Natural killer cell treated with Interleukin-12 subunit alpha and Interleukin-12 subunit beta and Interleukin-15 and Interleukin-18, amount 100 ng/mL, for 72 hours (primary cell): ENCODE measurements at regions not wholly inside any gene's neighbourhood (a gene's known extent, or its start where the extent isn't known, plus 50 kb on each side); places are given as distances from the start of the nearest gene placed in this dataset.

Experiments
- ATAC-seq, 2 donors: fragments of 150-1000 bp; cut with Tn5 transposase in 1 of 2; sonication (Bioruptor Pico), chemical (Tn5 transposase) in 1 of 2; 2 replicates each; pipeline ENCODE4 v1.10.0; 2021
- DNase-seq: peaks from one replicate; pipeline ENCODE4 v3.0.0; 2022; ENCODE audit warnings: low spot score
- H3K27ac Mint-ChIP-seq, 2 donors: 1 replicate in 1 of 2; 2 replicates in 1 of 2; pipeline ENCODE4 v1.8.0; 2022; ENCODE audit warnings: mixed read lengths in 2 of 2, mild to moderate bottlenecking in 1 of 2, moderate library complexity in 1 of 2
- H3K27me3 Mint-ChIP-seq, 2 donors: 1 replicate in 1 of 2; 2 replicates in 1 of 2; pipeline ENCODE4 v1.8.0; 2022; ENCODE audit warnings: mixed read lengths in 2 of 2
- H3K36me3 Mint-ChIP-seq: one replicate; pipeline ENCODE4 v1.8.0; 2022; ENCODE audit warnings: mixed read lengths
- H3K4me1 Mint-ChIP-seq, 2 donors: 1 replicate in 1 of 2; 2 replicates in 1 of 2; pipeline ENCODE4 v1.8.0; 2022; ENCODE audit warnings: low read depth in 2 of 2, mixed read lengths in 2 of 2, mild to moderate bottlenecking in 1 of 2
- H3K4me3 Mint-ChIP-seq: one replicate; pipeline ENCODE4 v1.8.0; 2022; ENCODE audit warnings: mixed read lengths
- H3K9me3 Mint-ChIP-seq: 2 replicates; pipeline ENCODE4 v1.8.0; 2022; ENCODE audit warnings: mixed read lengths

- no peak for ATAC-seq
- peaks cover 6% of the 10 kb centered on the region for H3K9me3 Mint-ChIP-seq
Measured at GRCh38 chr6:164337925-164338397, 923.4 kb downstream of the QKI start.

DNA sequence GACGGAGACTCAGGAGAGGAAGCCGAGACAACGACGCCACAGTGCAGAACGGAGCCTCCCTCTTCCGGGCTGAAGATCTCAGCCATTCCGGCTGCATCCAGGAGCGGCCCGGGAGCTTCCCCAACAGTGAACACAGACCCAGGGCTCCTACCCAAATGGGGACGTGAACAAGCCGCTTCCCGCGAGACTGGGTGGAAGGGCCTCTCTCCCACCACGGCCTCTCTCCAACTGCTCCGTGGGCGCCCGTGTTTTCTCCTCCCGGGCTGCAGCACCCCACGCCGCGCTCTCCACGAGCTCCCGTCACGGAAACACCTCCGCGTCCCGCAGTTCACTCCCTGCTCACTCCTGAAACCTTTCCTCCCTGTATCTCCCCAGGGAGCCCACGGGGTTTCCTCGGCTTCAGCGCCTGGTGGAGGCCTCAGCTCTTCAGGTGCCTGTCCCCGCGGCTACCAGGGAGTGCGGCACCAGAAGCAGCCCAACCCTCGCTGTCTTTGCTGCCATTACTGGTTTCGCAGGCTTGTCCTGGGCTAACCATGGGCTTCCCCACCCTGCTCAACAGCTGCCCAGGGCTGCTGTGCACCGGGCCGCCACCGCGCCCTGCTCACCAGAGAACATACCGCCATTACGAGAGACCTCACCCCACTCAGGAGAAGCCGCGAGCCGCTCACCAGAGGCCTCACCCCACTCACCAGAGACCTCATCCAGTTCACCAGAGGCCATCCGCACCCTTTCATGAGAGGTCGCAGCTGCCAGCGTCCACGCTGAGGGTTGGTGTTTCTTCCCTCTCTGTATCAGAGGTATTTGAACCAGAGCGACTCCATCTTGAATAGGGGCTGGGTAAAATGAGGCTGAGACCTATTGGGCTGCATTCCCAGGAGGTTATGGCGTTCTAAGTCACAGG, 922.8 kb downstream of the QKI start:
- H3K27me3 Mint-ChIP-seq, result no peaks in the 10 kb centered on the region
- no peak overlapping the region for H3K4me3 Mint-ChIP-seq
- peak in 1 of 2 donors; percentile 27 for ATAC-seq
- H3K36me3 Mint-ChIP-seq, result no peaks in the 10 kb centered on the region
- H3K4me1 Mint-ChIP-seq, result no peaks in the 10 kb centered on the region
- no peak overlapping the region for H3K27ac Mint-ChIP-seq
- DNase-seq, result no peak
- H3K9me3 Mint-ChIP-seq, result no peaks in the 10 kb centered on the region

More at GRCh38 chr6:164337925-164338397, 923.4 kb downstream of the QKI start:
- no peak for DNase-seq
- H3K27me3 Mint-ChIP-seq, result no peaks in the 10 kb centered on the region
- no peak overlapping the region for H3K4me3 Mint-ChIP-seq
- no peaks in the 10 kb centered on the region for H3K36me3 Mint-ChIP-seq
- no peaks in the 10 kb centered on the region for H3K4me1 Mint-ChIP-seq
- H3K27ac Mint-ChIP-seq, result no peak overlapping the region

DNA sequence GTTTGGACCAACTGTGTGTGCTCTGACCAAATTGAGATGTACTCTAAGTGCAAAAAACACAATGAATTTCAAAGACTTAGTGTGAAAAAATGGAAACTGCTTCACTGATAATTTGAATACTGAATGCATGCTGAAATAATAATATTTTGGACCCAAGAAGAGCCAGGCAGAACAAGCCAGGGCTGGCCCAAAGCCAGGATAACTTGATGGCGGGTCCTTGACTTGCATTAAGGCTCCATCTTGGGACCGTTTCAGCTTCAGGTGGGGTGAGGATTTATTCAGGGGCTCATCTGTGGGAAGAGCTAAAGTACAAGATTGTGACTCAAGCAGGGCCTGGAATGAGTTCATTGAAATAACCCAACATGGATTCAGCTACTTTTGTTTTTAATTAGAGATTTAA, 921.9 kb downstream of the QKI start:
- Mint-ChIP-seq H3K27ac (no peak overlapping the region), H3K36me3 (no peaks in the 10 kb centered on the region), H3K4me1 (no peaks in the 10 kb centered on the region), H3K27me3 (no peaks in the 10 kb centered on the region), H3K9me3 (no peaks in the 10 kb centered on the region), H3K4me3 (no peak overlapping the region)
- ATAC-seq, result no peak
- DNase-seq, result no peak

GRCh38 chr6:164331026-164331425, 916.5 kb downstream of the QKI start:
- Mint-ChIP-seq H3K4me3 (no peak overlapping the region), H3K27me3 (no peaks in the 10 kb centered on the region), H3K27ac (no peak overlapping the region), H3K4me1 (no peaks in the 10 kb centered on the region), H3K36me3 (no peaks in the 10 kb centered on the region), H3K9me3 (no peaks in the 10 kb centered on the region)
- ATAC-seq (no peak), DNase-seq (no peak)

- no peak for ATAC-seq
- Mint-ChIP-seq H3K9me3 (peaks cover 19% of the 10 kb centered on the region), H3K27ac (no peak overlapping the region), H3K36me3 (no peaks in the 10 kb centered on the region), H3K4me3 (no peak overlapping the region), H3K4me1 (no peaks in the 10 kb centered on the region), H3K27me3 (no peaks in the 10 kb centered on the region)
- DNase-seq, result no peak
Measured at GRCh38 chr6:164325168-164325567, 910.6 kb downstream of the QKI start.

DNA sequence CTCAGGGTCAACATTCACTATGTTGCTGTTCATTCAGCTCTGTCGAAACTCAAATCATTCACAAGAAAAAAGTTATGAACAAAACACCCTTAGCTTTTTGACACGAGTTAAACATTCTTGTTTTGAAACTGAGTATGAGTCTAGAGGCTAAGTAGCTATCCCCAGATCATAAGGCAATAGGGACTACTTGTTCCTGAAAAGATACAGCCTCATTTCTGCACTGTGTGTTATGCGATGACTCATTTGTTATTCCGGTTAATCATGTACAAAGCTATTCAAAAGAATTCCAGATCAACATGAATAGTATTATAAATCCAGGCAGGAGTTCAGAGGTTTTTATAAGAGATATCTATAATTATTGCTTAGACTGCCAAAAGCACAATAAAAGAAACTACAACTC, 908.0 kb downstream of the QKI start:
- H3K36me3 Mint-ChIP-seq, result no peaks in the 10 kb centered on the region
- DNase-seq (no peak), ATAC-seq (no peak)
- H3K4me3 Mint-ChIP-seq, result no peak overlapping the region
- H3K9me3 Mint-ChIP-seq, result peaks cover 24% of the 10 kb centered on the region
- no peaks in the 10 kb centered on the region for H3K27me3 Mint-ChIP-seq
- H3K4me1 Mint-ChIP-seq, result no peaks in the 10 kb centered on the region
- H3K27ac Mint-ChIP-seq, result no peak overlapping the region

DNA sequence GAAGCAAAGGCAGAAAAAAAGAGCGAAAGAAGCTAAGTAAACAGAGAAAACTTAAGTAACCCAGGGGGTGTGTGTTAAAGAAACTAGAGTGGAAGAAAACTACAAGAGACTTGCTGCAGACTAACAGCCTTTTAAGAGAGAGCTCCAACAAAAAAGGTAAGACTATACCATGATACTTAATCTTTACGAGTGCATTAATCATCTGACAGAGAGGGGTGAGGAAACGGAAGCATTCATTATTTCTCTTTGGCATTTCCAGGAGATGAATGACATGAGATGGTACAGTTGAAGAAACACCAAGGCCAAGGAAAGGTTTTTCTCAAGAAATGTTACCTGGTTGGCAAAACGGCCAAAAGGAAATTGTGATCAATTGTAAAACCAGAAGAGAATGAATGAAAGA, 906.8 kb downstream of the QKI start:
- Mint-ChIP-seq H3K27ac (no peak overlapping the region), H3K9me3 (peaks cover 24% of the 10 kb centered on the region), H3K4me1 (no peaks in the 10 kb centered on the region), H3K27me3 (no peaks in the 10 kb centered on the region), H3K36me3 (no peaks in the 10 kb centered on the region), H3K4me3 (no peak overlapping the region)
- ATAC-seq, result no peak
- no peak for DNase-seq

GRCh38 chr6:164315376-164315775, 900.9 kb downstream of the QKI start:
- DNase-seq (no peak), ATAC-seq (no peak)
- Mint-ChIP-seq H3K27me3 (no peaks in the 10 kb centered on the region), H3K36me3 (no peaks in the 10 kb centered on the region), H3K4me3 (no peak overlapping the region), H3K9me3 (peaks cover 9% of the 10 kb centered on the region), H3K27ac (no peak overlapping the region), H3K4me1 (no peaks in the 10 kb centered on the region)

- H3K9me3 Mint-ChIP-seq, result no peaks in the 10 kb centered on the region
- no peak overlapping the region for H3K4me3 Mint-ChIP-seq
- no peak overlapping the region for H3K27ac Mint-ChIP-seq
- no peaks in the 10 kb centered on the region for H3K4me1 Mint-ChIP-seq
- H3K27me3 Mint-ChIP-seq, result no peaks in the 10 kb centered on the region
- no peaks in the 10 kb centered on the region for H3K36me3 Mint-ChIP-seq
- DNase-seq (no peak), ATAC-seq (no peak)
Measured at GRCh38 chr6:164308339-164308738, 893.8 kb downstream of the QKI start.

DNA sequence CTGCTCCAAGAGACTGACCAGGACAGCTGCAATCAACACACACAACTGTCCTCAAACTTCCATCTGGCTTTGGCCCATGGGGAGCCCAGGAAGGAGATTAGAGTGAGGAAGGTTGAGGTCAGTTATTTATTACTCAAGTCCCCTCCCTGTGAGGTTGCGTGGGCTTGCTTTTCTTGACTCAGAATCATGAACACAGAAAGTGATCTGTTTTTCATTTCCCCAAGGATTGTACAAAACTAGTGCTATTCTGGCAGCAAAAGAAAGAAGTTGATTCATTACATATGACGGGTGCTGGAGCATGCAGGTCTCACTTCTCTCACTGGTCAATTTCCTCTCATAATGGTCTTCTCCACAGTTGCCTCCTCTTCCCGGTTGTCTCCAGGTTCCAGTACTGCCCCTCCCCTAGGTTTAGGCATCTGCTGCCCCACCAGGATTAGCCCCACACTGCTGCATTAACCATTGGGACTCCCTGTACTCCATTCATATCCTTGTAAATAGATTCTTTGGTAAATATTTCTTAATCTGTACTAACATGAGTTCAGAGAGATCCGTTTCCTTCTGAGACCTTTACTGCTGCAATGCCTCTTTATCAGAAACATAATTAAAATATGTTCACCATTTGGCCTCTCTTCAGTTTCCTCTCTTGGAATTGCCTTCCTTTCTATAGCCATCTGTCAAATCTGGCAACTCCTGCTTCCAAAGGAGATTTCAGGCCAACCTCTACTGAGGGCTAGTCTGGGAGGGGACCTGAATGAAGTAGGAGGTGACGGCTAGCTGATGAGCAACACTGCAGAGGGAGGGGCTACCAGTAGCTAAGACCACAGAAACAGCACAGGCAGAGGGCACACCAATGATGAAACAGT, 888.8 kb downstream of the QKI start:
- no peak for DNase-seq

DNA sequence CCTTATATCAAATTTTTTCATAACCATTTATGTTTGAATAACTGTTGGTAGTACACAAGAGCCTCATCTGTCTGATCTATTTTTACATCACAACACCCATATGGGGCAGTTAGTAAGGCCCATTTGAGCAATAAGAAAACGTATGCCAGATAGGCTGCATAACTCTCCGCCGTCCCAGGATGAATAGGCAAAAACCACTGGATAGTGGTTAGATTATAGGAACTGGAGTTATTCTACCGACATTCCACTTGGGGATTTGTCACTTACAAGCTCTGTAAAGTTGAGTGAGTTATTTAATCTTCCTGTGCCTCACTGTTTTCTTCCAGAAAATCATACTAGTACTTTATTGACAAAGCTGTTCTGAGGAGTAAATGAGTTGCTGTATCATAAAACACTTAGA, 881.9 kb downstream of the QKI start:
- H3K9me3 Mint-ChIP-seq, result no peaks in the 10 kb centered on the region
- H3K4me1 Mint-ChIP-seq, result no peaks in the 10 kb centered on the region
- no peak overlapping the region for H3K27ac Mint-ChIP-seq
- no peaks in the 10 kb centered on the region for H3K36me3 Mint-ChIP-seq
- DNase-seq, result no peak
- no peak overlapping the region for H3K4me3 Mint-ChIP-seq
- H3K27me3 Mint-ChIP-seq, result no peaks in the 10 kb centered on the region
- ATAC-seq, result no peak

More for the DNA sequence above, 888.8 kb downstream of the QKI start:
- H3K27me3 Mint-ChIP-seq, result no peaks in the 10 kb centered on the region
- H3K9me3 Mint-ChIP-seq, result no peaks in the 10 kb centered on the region
- H3K36me3 Mint-ChIP-seq, result no peaks in the 10 kb centered on the region
- H3K27ac Mint-ChIP-seq, result no peak overlapping the region
- H3K4me3 Mint-ChIP-seq, result no peak overlapping the region
- ATAC-seq, result no peak
- no peaks in the 10 kb centered on the region for H3K4me1 Mint-ChIP-seq

DNA sequence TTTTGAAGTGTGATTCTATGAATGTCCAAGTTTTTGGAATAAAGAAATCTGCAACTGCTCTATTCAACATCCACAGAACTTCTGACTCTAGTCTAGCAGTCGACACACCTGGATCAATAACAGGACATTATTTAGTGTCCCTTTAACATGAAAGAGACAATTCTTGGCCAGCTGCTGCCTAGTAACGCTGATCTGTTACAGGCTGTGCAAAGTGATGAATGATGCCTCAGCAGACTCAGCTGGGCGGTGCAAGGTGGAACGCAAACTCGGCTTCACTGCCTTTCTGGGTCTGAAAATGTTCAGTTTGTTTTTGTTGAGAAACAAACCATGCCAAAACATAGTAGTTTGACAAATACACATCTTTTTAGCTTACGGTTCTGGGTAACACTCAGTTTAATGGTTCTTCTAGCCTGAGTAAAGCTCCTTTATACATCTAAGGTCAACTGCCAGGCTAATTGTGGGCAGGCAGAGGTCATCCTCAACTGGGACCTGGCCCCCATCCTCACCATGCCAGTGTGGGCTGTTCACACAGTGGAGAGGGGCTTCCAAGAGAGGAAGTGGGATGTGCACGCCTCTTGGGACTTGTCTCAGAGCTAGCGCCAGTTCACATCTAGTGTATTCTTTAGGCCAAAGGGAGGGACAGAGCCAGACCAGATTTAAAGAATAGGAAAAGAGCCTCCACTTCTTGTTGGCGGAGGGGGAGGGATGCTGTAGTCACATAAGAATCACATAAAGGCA, 879.7 kb downstream of the QKI start:
- no peak for DNase-seq
- Mint-ChIP-seq H3K9me3 (no peaks in the 10 kb centered on the region), H3K27ac (no peak overlapping the region), H3K27me3 (no peaks in the 10 kb centered on the region), H3K36me3 (no peaks in the 10 kb centered on the region), H3K4me1 (no peaks in the 10 kb centered on the region), H3K4me3 (no peak overlapping the region)
- no peak for ATAC-seq

GRCh38 chr6:164291224-164291623, 876.7 kb downstream of the QKI start:
- Mint-ChIP-seq H3K9me3 (peaks cover 3% of the 10 kb centered on the region), H3K36me3 (no peaks in the 10 kb centered on the region), H3K4me1 (no peaks in the 10 kb centered on the region), H3K27me3 (no peaks in the 10 kb centered on the region), H3K27ac (no peak overlapping the region), H3K4me3 (no peak overlapping the region)
- ATAC-seq (no peak), DNase-seq (no peak)
